ENCODE measurements at regions not wholly inside any gene's neighbourhood (a gene's known extent, or its start where the extent isn't known, plus 50 kb on each side); places are given as distances from the start of the nearest gene placed in this dataset.
A peak's percentile ranks its signal among the peaks of the same experiment; 100 is the strongest.

- Histone ChIP-seq H3K4me1 (peaks cover 8 to 40% (median 29%) of the 10 kb centered on the region in 4 donors), H3K36me3 (no peaks in the 10 kb centered on the region), H3K4me3 (no peak overlapping the region), H3K9me3 (no peaks in the 10 kb centered on the region), H3K27ac (peak overlapping the region in 2 of 4 donors; percentile 17 to 31), H3K27me3 (no peaks in the 10 kb centered on the region)
- no peak for TF ChIP-seq POLR2AphosphoS5 (IDR thresholded peaks at IDR 0.05)
- DNase-seq, result no peak
- intact Hi-C loops (cut with DNase I; ENCODE audit: low total_unique reads) (loop anchor here (2.0 kb wide), 1 partner anchor 42 kb away; no protein-coding TSS in a partner anchor), in situ Hi-C loops (cut with MboI; ENCODE audit: low pct_ligation_motif_present in 1 of 4, low pct_unique_long_range_greater_than_20kb in 1 of 4, low sequenced_read_pairs in 3 of 4) (no loop called here)
- WGBS, 2 donors (ENCODE audit: low coverage in 1 of 2), result 70 to 92% methylated on average over 4 to 7 of the region's 7 CpGs
Observed at GRCh38 chr1:19014765-19015164, 58.3 kb upstream of the IFFO2 start.

DNA sequence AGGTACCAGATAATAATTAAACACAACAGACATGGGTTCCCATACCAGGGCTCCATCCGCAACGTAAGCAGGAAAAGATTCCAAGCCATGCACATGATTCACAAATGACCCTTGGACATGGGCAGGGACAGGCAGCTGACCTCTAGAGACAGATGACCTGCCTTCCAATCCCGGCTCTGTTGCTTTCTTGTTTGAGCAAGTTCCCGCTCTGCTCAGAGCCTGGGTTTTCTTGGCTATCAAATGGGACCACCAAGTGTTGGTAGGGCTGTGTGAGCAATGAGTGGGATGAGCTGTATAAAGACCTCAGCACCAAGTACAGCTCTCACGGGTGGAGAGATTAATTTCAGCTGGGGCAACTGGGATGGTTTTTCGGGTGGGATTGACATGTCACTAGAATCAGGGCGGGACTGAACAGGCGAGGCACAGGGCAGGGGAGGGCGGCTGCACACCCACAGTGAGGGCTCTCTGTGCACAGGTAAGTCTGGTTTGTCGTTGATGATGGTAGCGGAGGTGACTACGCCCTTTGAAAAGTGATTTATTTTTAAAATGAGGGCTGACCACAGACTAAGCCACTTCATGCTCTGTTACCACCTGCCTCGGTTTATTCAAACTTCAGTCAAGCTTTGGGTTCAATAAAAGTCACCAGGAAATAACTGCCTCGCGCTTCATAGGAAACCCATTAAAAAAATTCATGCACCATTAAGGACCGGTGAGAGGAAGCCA, 57.5 kb upstream of the IFFO2 start:
- Histone ChIP-seq H3K4me1 (peaks cover 8 to 43% (median 32%) of the 10 kb centered on the region in 4 donors), H3K9me3 (no peaks in the 10 kb centered on the region), H3K36me3 (no peaks in the 10 kb centered on the region), H3K27ac (peak overlapping the region in 3 of 4 donors; percentile 17 to 31 (median 17)), H3K27me3 (no peaks in the 10 kb centered on the region), H3K4me3 (no peak overlapping the region)
- TF ChIP-seq EP300 (IDR thresholded peaks at IDR 0.05; ENCODE audit: low read depth) (no peak), POLR2AphosphoS5 (IDR thresholded peaks at IDR 0.05) (peak in 1 of 3 donors; percentile 29), POLR2A (IDR thresholded peaks at IDR 0.05) (no peak)
- TF ChIP-seq, protein P1, sequence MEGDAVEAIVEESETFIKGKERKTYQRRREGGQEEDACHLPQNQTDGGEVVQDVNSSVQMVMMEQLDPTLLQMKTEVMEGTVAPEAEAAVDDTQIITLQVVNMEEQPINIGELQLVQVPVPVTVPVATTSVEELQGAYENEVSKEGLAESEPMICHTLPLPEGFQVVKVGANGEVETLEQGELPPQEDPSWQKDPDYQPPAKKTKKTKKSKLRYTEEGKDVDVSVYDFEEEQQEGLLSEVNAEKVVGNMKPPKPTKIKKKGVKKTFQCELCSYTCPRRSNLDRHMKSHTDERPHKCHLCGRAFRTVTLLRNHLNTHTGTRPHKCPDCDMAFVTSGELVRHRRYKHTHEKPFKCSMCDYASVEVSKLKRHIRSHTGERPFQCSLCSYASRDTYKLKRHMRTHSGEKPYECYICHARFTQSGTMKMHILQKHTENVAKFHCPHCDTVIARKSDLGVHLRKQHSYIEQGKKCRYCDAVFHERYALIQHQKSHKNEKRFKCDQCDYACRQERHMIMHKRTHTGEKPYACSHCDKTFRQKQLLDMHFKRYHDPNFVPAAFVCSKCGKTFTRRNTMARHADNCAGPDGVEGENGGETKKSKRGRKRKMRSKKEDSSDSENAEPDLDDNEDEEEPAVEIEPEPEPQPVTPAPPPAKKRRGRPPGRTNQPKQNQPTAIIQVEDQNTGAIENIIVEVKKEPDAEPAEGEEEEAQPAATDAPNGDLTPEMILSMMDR (IDR thresholded peaks at IDR 0.05), result no peak
- in situ Hi-C loops (cut with MboI; ENCODE audit: low pct_ligation_motif_present in 1 of 4, low pct_unique_long_range_greater_than_20kb in 1 of 4, low sequenced_read_pairs in 3 of 4), result no loop called here
- intact Hi-C loops (cut with DNase I; ENCODE audit: low total_unique reads), result loop anchor here (2.0 kb wide), 1 partner anchor 41 kb away; no protein-coding TSS in a partner anchor
- WGBS, 2 donors (ENCODE audit: low coverage in 1 of 2), result 67 to 70% methylated on average over 2 to 16 of the region's 16 CpGs
- peak; percentile 58 for DNase-seq

DNA sequence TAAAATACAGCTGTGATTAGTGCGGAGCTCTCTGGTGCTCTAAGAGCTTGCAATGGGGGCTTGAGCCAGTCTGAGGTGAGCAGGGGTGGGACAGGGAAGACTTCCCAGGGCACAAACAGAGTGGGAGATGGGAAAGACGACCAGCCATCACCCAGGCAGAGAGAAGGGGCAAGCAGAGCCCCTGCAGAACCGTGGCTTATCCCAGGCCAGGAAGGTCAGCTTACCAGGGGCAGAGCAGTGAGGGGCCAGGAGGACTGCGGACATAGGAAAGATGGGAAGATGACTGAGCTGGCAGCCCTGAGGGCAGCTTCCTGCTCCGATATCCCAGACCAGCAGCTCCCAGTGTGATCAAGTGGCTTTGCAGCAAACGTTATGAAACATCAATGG, 55.4 kb upstream of the IFFO2 start:
- H3K9me3 ChIP-seq, result no peaks in the 10 kb centered on the region
- no peaks in the 10 kb centered on the region for H3K36me3 ChIP-seq
- DNase-seq, result no peak
- in situ Hi-C loops (cut with MboI; ENCODE audit: low pct_ligation_motif_present in 1 of 4, low pct_unique_long_range_greater_than_20kb in 1 of 4, low sequenced_read_pairs in 3 of 4) (no loop called here), intact Hi-C loops (cut with DNase I; ENCODE audit: low total_unique reads) (no loop called here)
- no peak for TF ChIP-seq POLR2A (IDR thresholded peaks at IDR 0.05)
- TF ChIP-seq, protein P1 (IDR thresholded peaks at IDR 0.05), result no peak
- no peak for TF ChIP-seq POLR2AphosphoS5 (IDR thresholded peaks at IDR 0.05)
- TF ChIP-seq EP300 (IDR thresholded peaks at IDR 0.05; ENCODE audit: low read depth), result no peak
- H3K27me3 ChIP-seq, result no peaks in the 10 kb centered on the region
- peaks cover 8 to 53% (median 38%) of the 10 kb centered on the region in 4 donors for H3K4me1 ChIP-seq
- H3K27ac ChIP-seq, result peak overlapping the region; percentile 78 to 91 (median 84)
- H3K4me3 ChIP-seq, result no peak overlapping the region
- WGBS, 2 donors (ENCODE audit: low coverage in 1 of 2), result 47 to 69% methylated on average over 5 to 6 of the region's 6 CpGs

GRCh38 chr1:19010995-19011844, 54.7 kb upstream of the IFFO2 start:
- DNase-seq, result peak; percentile 83
- Histone ChIP-seq H3K36me3 (no peaks in the 10 kb centered on the region), H3K27me3 (no peaks in the 10 kb centered on the region), H3K27ac (peak overlapping the region; percentile 78 to 91 (median 84)), H3K9me3 (no peaks in the 10 kb centered on the region), H3K4me3 (peak overlapping the region in 2 of 4 donors; percentile 10 to 14), H3K4me1 (peaks cover 8 to 54% (median 38%) of the 10 kb centered on the region in 4 donors)
- intact Hi-C loops (cut with DNase I; ENCODE audit: low total_unique reads) (no loop called here), in situ Hi-C loops (cut with MboI; ENCODE audit: low pct_ligation_motif_present in 1 of 4, low pct_unique_long_range_greater_than_20kb in 1 of 4, low sequenced_read_pairs in 3 of 4) (no loop called here)
- 16 to 20% methylated on average over 5 to 22 of the region's 22 CpGs for WGBS, 2 donors (ENCODE audit: low coverage in 1 of 2)
- TF ChIP-seq, protein P1 (IDR thresholded peaks at IDR 0.05), result no peak
- peak; percentile 30 for TF ChIP-seq POLR2A (IDR thresholded peaks at IDR 0.05)
- TF ChIP-seq EP300 (IDR thresholded peaks at IDR 0.05; ENCODE audit: low read depth), result peak; percentile 16
- peak; percentile 38 to 51 (median 45) for TF ChIP-seq POLR2AphosphoS5 (IDR thresholded peaks at IDR 0.05)
